Stimulated activated naive CD8-positive, alpha-beta T cell treated with anti-CD3 and anti-CD28 coated beads, Interleukin-15, amount 100 ng/mL, for 72 hours (primary cell): ENCODE measurements at regions not wholly inside any gene's neighbourhood (a gene's known extent, or its start where the extent isn't known, plus 50 kb on each side); places are given as distances from the start of the nearest gene placed in this dataset.

Experiments
- ATAC-seq: fragments of 150-1000 bp; cut with Tn5 transposase; 2 replicates; pipeline ENCODE4 v1.10.0; 2021; ENCODE audit warnings: mild to moderate bottlenecking, moderate library complexity
- DNase-seq, 2 donors: peaks; one replicate each; pipeline ENCODE4 v3.0.0; 2021 to 2022
- H3K27ac Mint-ChIP-seq, 2 donors: one replicate each; pipeline ENCODE4 v1.8.0; 2022; ENCODE audit warnings: mild to moderate bottlenecking in 2 of 2, mixed read lengths in 2 of 2, moderate library complexity in 2 of 2
- H3K27me3 Mint-ChIP-seq: one replicate; pipeline ENCODE4 v1.8.0; 2022; ENCODE audit warnings: mixed read lengths
- H3K4me1 Mint-ChIP-seq: one replicate; pipeline ENCODE4 v1.8.0; 2022; ENCODE audit warnings: mild to moderate bottlenecking, mixed read lengths
- H3K4me3 Mint-ChIP-seq, 2 donors: one replicate each; pipeline ENCODE4 v1.8.0; 2022; ENCODE audit warnings: mild to moderate bottlenecking in 2 of 2, mixed read lengths in 2 of 2, moderate library complexity in 1 of 2
- H3K9me3 Mint-ChIP-seq, 2 donors: one replicate each; pipeline ENCODE4 v1.8.0; 2022; ENCODE audit warnings: mixed read lengths in 2 of 2

- DNase-seq (no peak), ATAC-seq (no peak)
- H3K27ac Mint-ChIP-seq: peak overlapping the region in 1 of 2 donors; percentile 33
- no peak overlapping the region for H3K4me3 Mint-ChIP-seq
- no peaks in the 10 kb centered on the region for H3K27me3 Mint-ChIP-seq
- H3K4me1 Mint-ChIP-seq: no peaks in the 10 kb centered on the region
- peaks cover 0 to 15% of the 10 kb centered on the region in 2 donors for H3K9me3 Mint-ChIP-seq
These were observed 488.2 kb downstream of the TLE4 start for GRCh38 chr9:80059979-80060378.

DNA sequence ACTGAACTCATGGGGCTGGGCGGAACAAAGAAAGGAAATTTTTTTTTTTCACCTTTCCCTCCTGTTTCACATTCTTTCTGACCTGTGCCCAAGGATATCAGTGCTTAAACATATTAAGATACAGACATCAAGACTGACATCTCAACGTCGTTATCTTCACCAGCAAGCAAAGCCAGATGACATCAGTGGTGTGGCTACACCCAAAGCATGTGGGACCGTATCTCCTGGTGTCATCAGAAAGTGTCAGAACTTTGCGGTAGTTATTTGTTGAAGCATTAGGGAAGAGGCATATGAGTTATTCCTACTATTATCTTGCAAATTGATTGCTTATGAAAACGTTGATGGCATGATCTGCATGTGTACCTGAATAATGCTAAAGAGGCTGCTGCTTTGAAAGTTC is 487.4 kb downstream of the TLE4 start:
- ATAC-seq (no peak), DNase-seq (no peak)
- H3K4me3 Mint-ChIP-seq: no peak overlapping the region
- H3K27ac Mint-ChIP-seq: no peak overlapping the region
- H3K27me3 Mint-ChIP-seq: no peaks in the 10 kb centered on the region
- peaks cover 0 to 15% of the 10 kb centered on the region in 2 donors for H3K9me3 Mint-ChIP-seq
- H3K4me1 Mint-ChIP-seq: no peaks in the 10 kb centered on the region

DNA sequence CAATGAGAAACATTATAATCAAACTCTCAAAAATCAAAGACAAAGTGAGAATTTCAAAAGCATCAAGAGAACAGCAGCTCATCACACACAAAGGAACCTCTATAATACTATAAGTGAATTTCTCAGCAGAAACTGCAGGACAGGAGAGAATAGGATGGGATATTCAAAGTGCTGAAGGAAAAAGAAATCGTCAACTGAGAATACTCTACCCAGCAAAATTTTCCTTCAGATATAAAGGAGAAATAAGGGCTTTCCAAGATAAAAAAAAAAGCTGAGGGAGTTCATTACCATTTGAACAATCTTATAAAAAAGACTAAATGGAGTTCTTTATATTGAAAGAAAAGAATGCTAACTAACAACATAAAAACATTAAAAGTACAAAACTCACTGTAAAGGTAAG is 481.1 kb downstream of the TLE4 start:
- no peak overlapping the region for H3K27ac Mint-ChIP-seq
- ATAC-seq (no peak), DNase-seq (no peak)
- no peak overlapping the region for H3K4me3 Mint-ChIP-seq
- H3K27me3 Mint-ChIP-seq: peaks cover 6% of the 10 kb centered on the region
- H3K9me3 Mint-ChIP-seq: peaks cover 23 to 24% of the 10 kb centered on the region in 2 donors
- no peaks in the 10 kb centered on the region for H3K4me1 Mint-ChIP-seq

DNA sequence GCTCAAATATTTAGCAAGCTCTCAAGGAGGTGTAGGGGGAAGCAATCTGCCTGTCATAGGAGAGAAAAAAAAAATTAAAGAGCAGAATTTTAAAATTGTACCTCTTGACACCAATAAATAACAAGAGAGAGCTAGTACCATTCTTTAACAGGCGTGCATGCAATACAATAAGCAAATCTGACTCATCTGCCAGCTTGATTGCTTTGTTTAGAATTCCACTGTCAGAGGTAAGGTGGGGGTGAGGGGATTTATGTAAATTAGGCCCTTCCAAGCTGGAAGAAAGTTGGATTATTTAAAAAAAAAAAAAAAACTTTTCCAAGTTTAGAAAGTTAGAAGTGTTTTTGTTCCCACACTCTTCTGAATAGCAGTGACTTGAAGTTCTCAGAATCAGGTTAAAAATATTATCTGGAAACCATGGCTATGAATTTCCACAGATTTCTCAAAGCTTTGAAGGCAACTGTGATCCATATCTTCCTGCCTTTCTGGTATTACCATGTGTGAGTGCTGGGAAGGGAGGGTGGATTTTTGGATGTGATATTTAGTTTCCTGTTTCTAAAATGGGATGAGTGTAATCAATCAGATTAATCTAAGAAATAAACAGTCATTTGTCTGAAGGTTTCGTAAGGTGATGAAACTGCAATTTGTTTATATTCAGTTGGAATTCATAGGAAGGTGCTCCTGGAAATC is 477.5 kb downstream of the TLE4 start:
- H3K27ac Mint-ChIP-seq: no peak overlapping the region
- no peak for ATAC-seq
- H3K4me3 Mint-ChIP-seq: no peak overlapping the region
- H3K27me3 Mint-ChIP-seq: peaks cover 8% of the 10 kb centered on the region
- H3K4me1 Mint-ChIP-seq: no peaks in the 10 kb centered on the region
- H3K9me3 Mint-ChIP-seq: peaks cover 19 to 23% of the 10 kb centered on the region in 2 donors
- DNase-seq: no peak

- DNase-seq: no peak
- ATAC-seq: no peak
- Mint-ChIP-seq H3K27ac (no peak overlapping the region), H3K27me3 (peaks cover 8% of the 10 kb centered on the region), H3K4me1 (no peaks in the 10 kb centered on the region), H3K9me3 (peaks cover under 1% of the 10 kb centered on the region in 2 donors), H3K4me3 (no peak overlapping the region)
These were observed 474.7 kb downstream of the TLE4 start for GRCh38 chr9:80046481-80046880.

- H3K27ac Mint-ChIP-seq: no peak overlapping the region
- H3K4me3 Mint-ChIP-seq: no peak overlapping the region
- DNase-seq (no peak), ATAC-seq (no peak)
- H3K9me3 Mint-ChIP-seq: no peaks in the 10 kb centered on the region
- no peaks in the 10 kb centered on the region for H3K4me1 Mint-ChIP-seq
- no peaks in the 10 kb centered on the region for H3K27me3 Mint-ChIP-seq
These were observed 470.1 kb downstream of the TLE4 start for GRCh38 chr9:80041821-80042220.

- Mint-ChIP-seq H3K4me1 (no peaks in the 10 kb centered on the region), H3K27me3 (no peaks in the 10 kb centered on the region), H3K9me3 (no peaks in the 10 kb centered on the region), H3K27ac (no peak overlapping the region), H3K4me3 (no peak overlapping the region)
- ATAC-seq (no peak), DNase-seq (no peak)
These were observed 468.7 kb downstream of the TLE4 start for GRCh38 chr9:80040457-80040856.

DNA sequence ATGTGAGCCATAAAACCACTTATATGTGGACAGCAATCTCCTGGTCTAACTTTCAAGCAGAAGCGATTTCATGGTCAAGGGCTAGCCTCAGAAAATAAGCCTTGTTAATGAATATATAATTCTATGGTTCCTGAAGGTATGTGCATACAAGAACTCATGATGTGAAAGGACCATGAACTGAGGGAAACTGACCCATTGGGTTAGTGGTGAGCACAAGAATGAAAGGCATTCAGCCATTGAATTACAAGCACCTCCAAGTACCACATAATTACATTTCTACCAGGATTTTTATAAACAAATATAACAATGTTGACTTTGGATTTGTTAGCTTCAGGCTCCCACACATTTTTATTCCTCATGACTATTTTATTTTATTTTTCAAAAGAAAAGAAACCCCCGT is 459.0 kb downstream of the TLE4 start:
- H3K27me3 Mint-ChIP-seq: peaks cover 10% of the 10 kb centered on the region
- no peak overlapping the region for H3K27ac Mint-ChIP-seq
- H3K4me3 Mint-ChIP-seq: no peak overlapping the region
- H3K4me1 Mint-ChIP-seq: no peaks in the 10 kb centered on the region
- no peak for DNase-seq
- H3K9me3 Mint-ChIP-seq: peaks cover 15 to 22% of the 10 kb centered on the region in 2 donors
- ATAC-seq: no peak

DNA sequence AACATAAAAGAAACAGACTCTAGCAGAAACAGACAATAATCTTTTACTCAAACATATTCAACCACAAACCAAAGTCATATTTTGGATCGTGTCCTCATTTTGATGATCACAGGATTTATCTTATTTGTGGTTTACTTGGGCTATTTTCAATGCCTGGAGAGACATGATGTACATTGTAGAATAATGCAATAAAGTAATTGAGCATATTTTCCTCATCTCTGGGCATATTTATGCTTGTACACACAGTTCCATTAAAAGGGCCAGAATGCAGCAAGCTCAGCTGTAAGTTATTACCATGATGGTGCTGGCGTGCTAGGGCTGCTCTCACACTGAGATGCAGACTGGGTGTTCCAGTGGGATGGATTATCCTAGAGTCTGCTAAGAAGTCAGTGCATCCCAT is 456.7 kb downstream of the TLE4 start:
- Mint-ChIP-seq H3K4me1 (no peaks in the 10 kb centered on the region), H3K9me3 (peaks cover 11 to 15% of the 10 kb centered on the region in 2 donors), H3K27me3 (no peaks in the 10 kb centered on the region), H3K4me3 (no peak overlapping the region), H3K27ac (no peak overlapping the region)
- ATAC-seq (no peak), DNase-seq (no peak)

- DNase-seq (no peak), ATAC-seq (no peak)
- H3K4me3 Mint-ChIP-seq: no peak overlapping the region
- no peak overlapping the region for H3K27ac Mint-ChIP-seq
- H3K27me3 Mint-ChIP-seq: no peaks in the 10 kb centered on the region
- no peaks in the 10 kb centered on the region for H3K4me1 Mint-ChIP-seq
- H3K9me3 Mint-ChIP-seq: peaks cover 0 to 6% of the 10 kb centered on the region in 2 donors
These were observed 454.2 kb downstream of the TLE4 start for GRCh38 chr9:80025796-80026520.

- Mint-ChIP-seq H3K9me3 (peaks cover 0 to 6% of the 10 kb centered on the region in 2 donors), H3K4me1 (no peaks in the 10 kb centered on the region), H3K4me3 (no peak overlapping the region), H3K27me3 (no peaks in the 10 kb centered on the region), H3K27ac (no peak overlapping the region)
- no peak for ATAC-seq
- no peak for DNase-seq
These were observed 453.4 kb downstream of the TLE4 start for GRCh38 chr9:80025131-80025530.

DNA sequence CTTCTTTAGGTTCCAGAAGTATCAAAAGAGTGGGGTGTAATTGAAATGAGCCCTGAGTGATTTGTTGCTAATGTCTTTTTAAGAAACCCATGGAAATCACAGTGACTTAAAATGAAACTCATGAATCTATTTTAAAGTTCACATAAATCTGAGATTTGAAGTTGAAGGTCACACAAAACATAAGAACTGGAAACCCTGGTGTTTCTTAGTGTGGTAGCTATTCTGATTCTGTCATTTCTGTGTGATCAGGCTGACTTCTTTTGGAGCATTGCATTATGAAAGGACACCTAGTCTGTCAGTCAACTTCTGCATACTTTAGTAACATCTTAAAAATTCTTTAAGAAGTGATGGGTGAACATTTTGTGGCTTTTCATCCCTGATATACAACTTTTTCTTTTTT is 448.8 kb downstream of the TLE4 start:
- ATAC-seq (no peak), DNase-seq (no peak)
- peaks cover 0 to 6% of the 10 kb centered on the region in 2 donors for H3K9me3 Mint-ChIP-seq
- no peaks in the 10 kb centered on the region for H3K27me3 Mint-ChIP-seq
- no peaks in the 10 kb centered on the region for H3K4me1 Mint-ChIP-seq
- no peak overlapping the region for H3K27ac Mint-ChIP-seq
- H3K4me3 Mint-ChIP-seq: no peak overlapping the region

DNA sequence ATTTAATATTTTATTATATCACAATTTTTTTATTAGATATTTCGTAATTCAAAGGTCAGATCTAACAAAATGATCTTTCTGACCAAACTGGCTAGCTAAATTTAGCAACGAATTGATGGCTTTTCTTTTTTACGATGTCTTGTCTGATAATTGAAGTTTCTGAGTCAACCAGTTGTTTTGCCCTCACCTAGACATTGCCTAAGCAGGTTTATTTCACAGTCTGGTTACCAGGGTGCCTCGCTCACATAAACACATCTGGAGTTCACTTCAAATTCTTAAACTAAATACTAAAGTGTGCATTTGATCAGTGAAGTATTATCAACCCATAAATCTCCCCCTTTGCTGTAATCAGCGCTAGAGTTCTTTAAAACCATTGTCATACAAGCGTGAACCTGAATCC is 448.3 kb downstream of the TLE4 start:
- no peaks in the 10 kb centered on the region for H3K4me1 Mint-ChIP-seq
- no peak overlapping the region for H3K27ac Mint-ChIP-seq
- no peak for ATAC-seq
- H3K9me3 Mint-ChIP-seq: peaks cover 0 to 6% of the 10 kb centered on the region in 2 donors
- H3K27me3 Mint-ChIP-seq: no peaks in the 10 kb centered on the region
- DNase-seq: no peak
- no peak overlapping the region for H3K4me3 Mint-ChIP-seq

DNA sequence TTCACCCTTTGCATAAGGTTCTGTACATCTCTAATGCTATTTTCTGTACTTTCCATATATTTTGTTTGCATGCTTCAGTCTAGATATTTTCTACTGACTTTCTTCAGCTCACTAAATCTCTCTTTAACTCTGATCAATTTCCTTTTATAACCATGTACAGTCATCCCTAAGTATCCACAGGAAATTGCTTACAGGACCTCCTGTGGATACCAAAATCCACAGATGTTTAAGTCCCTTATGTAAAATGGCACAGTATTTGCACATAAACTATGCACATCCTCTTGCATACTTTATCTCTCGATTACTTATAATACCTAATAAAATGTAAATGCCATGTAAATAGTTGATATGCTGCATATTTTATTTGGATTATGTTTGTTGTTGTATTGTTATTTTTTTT is 442.1 kb downstream of the TLE4 start:
- no peaks in the 10 kb centered on the region for H3K27me3 Mint-ChIP-seq
- no peak for ATAC-seq

DNA sequence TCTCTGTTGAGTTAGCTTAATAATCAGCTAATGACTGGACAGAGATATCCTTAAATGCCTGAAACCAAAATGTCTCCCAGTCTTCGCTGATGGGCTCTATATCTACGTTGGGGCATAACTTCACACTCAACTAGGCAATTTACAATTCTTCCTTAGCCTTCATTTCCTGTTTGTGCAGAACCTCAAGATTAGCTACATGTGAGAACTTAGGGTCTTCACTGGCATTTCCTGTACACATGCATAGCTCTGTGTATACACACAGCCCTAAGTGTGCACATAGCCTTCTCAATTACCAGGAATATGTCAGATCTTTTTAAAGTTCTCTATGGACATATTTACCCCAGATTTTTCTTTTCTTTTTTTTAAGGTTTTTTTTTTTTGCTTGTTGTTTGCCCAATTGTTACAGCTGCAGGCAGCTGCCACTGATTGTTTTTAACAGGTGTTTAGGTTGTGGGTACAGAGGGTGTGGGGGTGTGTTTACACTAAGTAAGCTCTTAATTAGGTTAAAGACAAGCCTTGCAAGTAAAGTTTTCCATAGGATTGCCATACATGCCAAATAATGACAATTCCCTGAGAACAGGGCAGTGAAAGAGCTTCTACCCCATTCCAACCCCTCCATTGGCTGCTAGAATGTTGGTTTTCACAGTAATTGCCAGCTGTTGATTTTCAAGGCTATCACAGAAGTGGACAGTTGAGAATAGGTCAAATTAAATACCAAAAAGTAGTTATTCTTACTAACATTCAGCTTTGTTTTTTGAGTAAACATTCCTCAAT is 441.0 kb downstream of the TLE4 start:
- Mint-ChIP-seq H3K27me3 (no peaks in the 10 kb centered on the region), H3K4me3 (no peak overlapping the region), H3K27ac (no peak overlapping the region), H3K4me1 (no peaks in the 10 kb centered on the region), H3K9me3 (peaks cover 5 to 10% of the 10 kb centered on the region in 2 donors)
- ATAC-seq (no peak), DNase-seq (no peak)

More for the DNA sequence above, 442.1 kb downstream of the TLE4 start:
- no peak overlapping the region for H3K4me3 Mint-ChIP-seq
- no peak overlapping the region for H3K27ac Mint-ChIP-seq
- no peaks in the 10 kb centered on the region for H3K4me1 Mint-ChIP-seq
- DNase-seq: no peak
- H3K9me3 Mint-ChIP-seq: peaks cover 5 to 10% of the 10 kb centered on the region in 2 donors

DNA sequence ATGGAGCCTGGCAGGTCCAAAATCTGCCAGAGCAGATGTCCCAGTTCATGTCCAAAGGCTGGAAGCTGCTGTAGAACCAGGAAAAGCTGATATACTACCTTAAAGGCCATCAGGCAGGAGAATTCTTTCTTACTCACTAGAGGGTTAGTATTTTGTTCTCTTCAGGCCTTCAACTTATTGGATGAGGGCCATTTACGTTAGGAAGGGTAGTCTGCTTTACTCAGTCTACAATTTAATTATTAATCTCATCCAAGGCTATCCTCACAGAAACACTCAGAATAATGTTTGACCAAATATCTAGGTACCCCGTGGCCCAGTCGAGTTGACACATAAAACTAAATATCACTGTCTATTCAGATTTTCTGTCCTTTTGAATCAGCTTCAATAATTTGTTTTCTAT is 437.4 kb downstream of the TLE4 start:
- Mint-ChIP-seq H3K27me3 (no peaks in the 10 kb centered on the region), H3K27ac (no peak overlapping the region), H3K4me1 (no peaks in the 10 kb centered on the region), H3K4me3 (no peak overlapping the region), H3K9me3 (peaks cover 5% of the 10 kb centered on the region in 2 donors)
- no peak for ATAC-seq
- DNase-seq: no peak
